ENCODE measurements at regions not wholly inside any gene's neighbourhood (a gene's known extent, or its start where the extent isn't known, plus 50 kb on each side); places are given as distances from the start of the nearest gene placed in this dataset.
"Not testable (repeated sequence)": the region's sequence is repeated elsewhere in the genome, so short reads cannot be mapped to it uniquely, and the experiment has no call there.

DNA sequence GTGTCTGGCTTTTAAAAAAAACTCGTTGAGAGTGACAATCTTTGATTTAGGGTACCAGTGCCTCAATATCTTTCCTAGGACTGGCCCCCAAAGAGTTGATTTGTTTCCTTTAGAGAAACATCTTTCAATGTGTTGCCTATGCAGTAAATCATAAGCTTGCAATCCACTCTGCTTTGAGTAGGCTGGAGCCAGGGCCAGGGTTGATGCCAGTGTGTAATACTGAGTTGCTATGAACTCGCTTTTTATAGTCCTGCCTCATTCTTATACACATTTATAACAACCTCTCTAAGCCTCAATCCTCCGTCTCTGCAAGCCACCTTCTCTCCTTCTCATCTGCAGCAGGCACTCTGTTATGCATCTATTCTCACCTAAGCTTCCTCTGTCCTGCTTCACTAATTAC is 674.9 kb upstream of the POM121L12 start:
- no peak for DNase-seq (ENCODE audit: low read depth, low spot score)

DNA sequence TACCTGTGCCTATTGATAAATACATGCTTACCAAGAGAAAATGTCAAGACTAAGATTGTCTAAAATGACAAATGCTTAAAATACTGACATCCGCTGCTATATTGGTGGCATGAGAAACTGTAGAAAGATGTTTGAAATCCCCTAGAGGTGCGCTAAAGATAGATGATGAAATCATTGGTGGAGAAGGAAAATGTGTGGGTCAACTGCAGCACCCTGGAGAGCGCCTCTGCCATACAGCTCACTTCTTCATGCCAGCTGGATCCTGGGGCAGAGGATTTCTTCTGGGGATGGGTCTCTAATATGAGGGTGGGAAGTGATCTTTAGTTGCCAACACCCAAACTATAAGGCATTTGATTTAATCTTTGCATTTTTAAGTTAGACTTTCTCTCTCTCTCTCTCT is 680.4 kb upstream of the POM121L12 start:
- peak; percentile 47 for DNase-seq (ENCODE audit: low read depth, low spot score)

DNA sequence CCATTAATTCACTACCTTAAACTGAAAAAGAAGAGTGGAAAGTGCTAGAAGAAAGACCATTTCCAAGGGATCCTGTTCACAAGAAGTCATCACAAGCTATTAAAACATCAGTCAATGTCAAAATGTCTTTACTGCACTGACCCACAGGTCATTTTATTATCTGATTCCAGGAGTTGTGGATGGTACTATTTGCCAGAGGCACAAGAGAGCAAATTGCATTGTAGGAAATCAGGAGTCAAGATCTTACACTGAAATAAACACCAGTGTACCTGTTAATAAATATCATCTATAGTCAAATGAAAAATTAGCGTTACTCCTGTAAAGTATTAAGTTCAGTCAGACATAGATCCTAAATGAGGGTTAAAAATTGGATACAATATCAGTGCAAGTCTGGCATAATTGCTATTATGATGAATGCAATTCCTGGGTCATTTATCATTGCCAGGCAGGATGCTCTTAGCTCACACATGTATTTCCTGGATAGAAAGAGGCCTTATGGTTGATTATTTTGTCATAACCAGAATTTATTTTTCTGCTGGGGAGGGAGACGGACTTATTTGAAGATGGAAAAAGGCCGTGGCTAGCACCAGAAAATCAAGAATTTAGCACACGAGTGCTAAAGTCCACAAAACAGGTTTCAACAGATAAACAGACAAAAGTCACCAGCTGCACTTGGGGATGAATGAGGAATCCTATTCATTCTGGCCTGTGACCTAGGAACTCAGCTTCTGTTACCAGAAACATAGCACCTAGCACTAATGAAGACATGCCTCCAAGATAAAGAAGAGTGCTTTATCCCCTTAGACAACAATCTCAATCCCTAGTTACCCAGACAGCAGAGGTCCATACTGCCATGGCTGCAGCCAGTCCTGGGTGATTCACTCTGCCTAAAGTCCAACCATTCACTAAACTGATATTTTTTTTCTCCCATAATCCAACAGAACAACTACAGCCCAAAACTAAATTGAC is 683.1 kb upstream of the POM121L12 start:
- DNase-seq (ENCODE audit: low read depth, low spot score) = no peak

DNA sequence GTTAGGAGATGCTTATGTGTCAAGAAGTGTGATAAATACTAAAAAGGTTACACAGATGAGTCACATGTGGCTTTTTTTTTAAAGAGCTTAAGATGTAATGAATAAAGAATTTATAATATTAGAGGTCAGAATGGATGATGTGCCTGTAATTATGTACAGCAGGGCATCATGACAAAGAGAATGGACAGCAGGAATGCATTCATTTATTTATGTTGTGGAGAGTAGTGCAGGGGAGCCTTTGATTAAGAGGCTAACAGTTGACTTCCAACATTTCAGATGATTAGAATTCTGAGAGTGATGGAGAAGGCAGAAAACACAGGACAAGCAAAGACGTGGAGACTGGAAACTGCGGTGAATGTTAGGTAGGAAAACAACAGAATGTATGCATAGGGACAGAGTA is 691.4 kb upstream of the POM121L12 start:
- DNase-seq (ENCODE audit: low read depth, low spot score) = no peak

DNA sequence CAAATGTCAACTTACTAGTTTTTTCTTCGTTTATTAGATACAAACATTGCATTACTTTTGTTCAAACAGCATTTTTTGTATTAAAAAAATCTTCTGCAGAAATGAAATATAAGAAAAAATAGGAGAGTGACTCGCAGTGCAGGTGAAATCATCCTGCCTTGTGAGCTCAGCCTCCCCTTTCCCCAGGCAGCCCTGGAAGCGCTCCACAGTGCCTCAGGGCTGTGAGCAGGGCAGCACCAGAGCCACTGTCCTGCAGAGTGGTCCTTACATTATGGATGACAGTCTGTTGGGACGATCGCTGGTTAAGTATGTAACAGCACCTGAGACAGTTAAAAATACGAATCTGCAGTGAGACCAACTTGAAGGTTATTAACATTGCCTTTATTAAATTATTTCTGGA is 695.4 kb upstream of the POM121L12 start:
- no peak for DNase-seq (ENCODE audit: low read depth, low spot score)

DNA sequence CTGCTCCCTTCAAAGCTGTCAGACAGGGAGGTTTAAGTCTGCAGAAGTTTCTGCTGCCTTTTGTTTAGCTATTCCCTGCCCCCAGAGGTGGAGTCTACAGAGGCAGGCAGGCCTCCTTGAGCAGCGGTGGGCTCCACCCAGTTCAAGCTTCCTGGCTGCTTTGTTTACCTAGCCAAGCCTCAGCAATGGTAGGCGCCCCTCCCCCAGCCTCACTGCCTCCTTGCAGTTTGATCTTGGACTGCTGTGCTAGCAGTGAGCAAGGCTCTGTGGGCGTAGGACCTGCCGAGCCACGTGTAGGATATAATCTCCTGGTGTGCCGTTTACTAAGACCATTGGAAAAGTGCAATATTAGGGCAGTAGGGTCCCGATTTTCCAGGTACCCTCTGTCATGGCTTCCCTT is 707.1 kb upstream of the POM121L12 start:
- not testable (repeated sequence) for DNase-seq (ENCODE audit: low read depth, low spot score)

DNA sequence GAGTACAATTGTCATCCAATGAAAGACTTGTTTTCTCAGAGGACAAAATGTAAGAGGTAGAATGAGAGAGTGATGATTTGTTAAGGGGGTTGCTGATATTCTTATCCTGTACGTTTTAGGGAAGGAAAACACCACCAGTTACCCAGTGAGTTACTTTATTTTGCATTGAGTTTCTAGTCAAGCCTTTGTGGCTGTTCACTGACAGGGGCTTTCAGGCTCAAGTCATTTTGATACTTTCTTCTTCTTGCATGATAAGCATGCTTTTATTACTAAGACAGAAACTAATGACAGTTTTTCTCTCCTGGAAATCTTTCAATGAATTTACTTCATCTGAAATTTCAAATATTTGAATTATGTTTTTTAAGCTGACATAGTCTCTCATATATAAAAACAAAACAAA is 710.2 kb upstream of the POM121L12 start:
- DNase-seq (ENCODE audit: low read depth, low spot score) = no peak

DNA sequence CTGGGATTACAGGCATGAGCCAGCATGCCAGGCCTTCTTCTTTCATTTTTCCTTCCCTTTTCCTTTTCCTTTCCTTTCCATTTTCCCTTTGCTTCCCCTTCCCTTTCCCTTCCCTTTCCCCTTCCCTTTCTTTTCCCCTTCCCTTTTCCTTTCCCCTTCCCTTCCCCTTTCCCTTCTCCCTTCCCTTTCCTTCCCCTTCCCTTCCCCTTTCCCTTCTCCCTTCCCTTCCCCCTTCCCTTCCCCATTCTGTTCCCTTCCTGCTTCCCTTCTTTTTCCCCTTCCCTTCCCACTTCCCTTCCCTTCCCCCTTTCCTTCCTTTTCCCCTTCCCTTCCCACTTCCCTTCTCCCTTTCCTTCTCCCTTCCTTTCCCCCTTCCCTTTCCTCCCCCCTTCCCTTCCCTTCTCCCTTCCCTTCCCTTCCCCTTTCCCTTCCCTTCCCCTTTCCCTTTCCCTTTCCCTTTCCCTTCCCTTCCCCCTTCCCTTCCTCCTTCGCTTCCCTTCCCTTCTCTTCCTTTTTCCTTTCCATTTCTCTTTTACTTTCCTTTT is 712.2 kb upstream of the POM121L12 start:
- DNase-seq (ENCODE audit: low read depth, low spot score) = no peak

DNA sequence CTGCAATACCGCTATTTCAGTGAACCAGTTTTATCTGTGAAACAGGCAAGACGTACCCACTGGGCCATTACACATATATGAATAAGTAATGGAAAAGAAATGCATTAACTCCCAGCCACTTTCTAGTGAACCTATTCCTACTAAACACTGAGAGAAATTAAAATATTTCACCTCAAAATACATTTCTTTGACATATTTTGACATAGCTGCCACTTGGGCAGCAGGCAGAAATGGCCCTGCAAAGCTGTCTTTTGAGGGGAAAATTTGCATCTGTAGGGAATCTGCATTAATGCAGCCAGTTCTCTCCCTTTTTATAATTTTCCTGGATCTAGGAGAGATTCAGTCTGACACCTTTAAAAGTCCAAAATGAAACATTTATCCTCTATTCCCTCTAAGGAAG is 714.8 kb upstream of the POM121L12 start:
- DNase-seq (ENCODE audit: low read depth, low spot score) = no peak

DNA sequence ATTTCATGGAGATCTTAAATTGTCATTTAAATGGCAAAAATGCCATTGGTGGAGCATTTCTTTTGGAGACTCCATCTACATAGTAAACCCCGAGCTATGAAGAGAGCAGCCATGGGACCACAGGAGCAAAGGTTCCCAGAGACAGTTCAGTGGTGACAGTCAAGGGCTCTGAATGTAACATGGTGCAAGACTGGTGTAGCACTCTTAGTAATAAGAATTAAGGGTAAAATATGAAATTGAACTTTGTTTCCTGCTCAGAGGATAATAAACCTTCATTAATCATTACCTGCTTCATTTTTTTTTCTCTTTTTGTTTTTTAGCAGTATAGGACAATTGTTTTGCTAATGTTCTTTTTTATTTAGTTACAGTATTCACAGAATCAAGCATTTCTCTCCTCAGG is 717.5 kb upstream of the POM121L12 start:
- DNase-seq (ENCODE audit: low read depth, low spot score) = no peak

DNA sequence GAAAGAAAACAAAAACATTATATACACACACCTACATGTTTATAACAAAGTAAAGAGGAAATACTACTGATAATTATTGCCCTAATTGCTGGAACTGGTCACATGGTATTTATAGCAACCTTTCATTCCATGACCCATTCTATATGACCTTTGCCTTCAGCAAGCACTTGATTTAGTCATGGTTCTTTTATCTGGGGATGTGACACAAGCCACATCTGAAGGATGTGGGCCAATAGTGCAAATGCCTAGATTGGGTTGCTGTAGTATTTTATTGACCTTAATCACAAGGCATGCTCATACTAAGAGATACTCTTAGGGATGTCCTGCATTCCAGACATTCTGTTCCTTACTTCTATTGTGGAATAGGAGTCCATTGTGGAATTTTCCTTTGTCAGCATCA is 723.5 kb upstream of the POM121L12 start:
- no peak for DNase-seq (ENCODE audit: low read depth, low spot score)

DNA sequence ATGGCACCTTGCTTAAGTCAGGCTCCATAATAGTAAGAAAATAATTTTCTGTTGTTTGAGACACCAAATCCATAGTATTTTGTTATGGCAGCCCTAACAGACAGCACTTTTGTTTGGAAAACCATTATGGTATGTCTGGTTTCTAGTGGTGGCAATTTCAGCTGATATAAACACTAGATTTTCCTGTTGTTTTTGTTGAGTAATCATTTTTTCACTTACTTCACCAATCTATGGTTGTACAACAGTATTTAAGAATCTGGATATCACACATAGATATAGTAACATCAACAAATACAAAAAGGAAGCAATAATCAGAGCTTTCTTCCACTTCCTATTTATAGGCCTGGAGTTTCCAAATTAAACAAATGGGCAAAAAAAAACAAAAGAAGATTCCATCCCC is 725.8 kb upstream of the POM121L12 start:
- DNase-seq (ENCODE audit: low read depth, low spot score) = no peak

DNA sequence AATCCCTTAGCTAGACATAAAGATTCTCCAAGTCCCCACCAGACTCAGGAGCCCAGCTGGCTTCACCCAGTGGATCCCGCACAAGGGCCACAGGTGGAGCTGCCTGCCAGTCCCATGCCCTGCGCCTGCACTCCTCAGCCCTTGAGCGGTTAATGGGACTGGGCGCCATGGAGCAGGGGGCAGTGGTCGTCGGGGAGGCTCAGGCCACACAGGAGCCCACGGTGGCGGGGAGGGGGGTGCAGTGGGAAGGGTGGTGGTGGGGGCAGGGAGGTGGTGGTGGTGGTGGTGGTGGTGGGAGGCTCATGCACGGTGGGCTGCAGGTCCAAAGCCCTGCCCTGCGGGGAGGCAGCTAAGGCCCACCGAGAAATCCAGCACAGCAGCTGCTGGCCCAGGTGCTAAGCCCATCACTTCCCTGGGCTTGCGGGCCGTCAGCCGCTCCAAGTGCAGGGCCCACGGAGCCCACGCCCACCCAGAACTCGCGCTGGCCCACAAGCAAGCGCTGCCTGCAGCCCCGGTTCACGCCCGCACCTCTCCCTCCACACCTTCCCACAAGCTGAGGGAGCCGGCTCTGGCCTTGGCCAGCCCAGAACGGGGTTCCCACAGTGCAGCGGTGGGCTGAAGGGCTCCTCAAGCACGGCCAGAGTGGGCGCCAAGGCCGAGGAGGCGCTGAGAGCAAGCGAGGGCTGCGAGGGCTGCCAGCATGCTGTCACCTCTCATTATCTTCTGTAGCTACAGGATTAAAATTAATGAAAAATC is 732.5 kb upstream of the POM121L12 start:
- DNase-seq (ENCODE audit: low read depth, low spot score) = no peak

DNA sequence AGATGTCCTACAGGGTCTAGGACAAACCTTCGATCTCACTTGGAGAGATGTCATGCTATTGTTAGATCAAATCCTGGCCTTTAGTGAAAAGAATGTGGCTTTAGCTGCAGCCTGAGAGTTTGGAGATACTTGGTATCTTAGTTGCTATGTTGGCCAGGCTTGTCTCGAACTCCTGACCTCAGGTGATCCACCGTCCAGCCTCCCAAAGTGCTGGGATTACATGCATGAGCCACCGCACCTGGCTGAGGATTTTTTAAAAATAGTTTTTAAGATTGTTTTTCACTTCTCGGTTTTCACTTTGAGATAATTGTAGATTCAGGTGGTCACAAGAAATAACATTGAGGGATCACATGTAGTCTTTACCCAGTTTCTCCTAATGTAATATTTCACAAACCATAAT is 738.3 kb upstream of the POM121L12 start:
- DNase-seq (ENCODE audit: low read depth, low spot score) = no peak

DNA sequence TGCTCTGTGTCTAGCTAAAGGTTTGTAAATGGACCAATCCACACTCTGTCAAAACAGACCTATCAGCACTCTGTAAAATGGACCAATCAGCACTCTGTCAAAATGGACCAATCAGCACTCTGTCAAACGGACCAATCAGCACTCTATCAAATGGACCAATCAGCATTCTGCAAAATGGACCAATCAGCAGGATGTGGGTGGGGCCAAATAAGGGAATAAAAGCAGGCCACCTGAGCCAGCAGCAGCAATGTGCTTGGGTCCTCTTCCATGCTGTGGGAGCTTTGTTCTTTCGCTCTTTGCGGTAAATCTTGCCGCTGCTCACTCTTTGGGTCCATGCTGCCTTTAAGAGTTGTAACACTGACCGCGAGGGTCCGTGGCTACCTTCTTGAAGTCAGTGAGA is 740.5 kb upstream of the POM121L12 start:
- DNase-seq (ENCODE audit: low read depth, low spot score) = no peak

DNA sequence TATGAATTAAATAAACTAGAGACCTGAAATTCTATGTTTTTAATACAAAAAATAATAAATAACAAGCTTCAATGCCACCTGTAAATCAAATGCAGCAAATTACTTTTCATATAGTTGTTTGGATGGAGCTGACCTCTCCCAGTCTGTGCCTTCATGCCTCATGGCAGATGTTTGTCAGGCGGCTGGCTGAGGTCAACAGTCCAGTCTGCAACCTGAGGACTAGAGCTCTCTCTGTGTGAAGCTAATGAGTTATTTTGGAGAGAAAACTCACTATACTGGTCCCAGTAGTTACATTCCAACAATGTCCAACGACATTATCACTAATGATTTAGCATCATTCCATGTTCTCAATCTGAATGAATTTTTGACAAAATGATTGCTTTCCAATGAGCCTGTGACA is 746.2 kb upstream of the POM121L12 start:
- DNase-seq (ENCODE audit: low read depth, low spot score) = no peak

DNA sequence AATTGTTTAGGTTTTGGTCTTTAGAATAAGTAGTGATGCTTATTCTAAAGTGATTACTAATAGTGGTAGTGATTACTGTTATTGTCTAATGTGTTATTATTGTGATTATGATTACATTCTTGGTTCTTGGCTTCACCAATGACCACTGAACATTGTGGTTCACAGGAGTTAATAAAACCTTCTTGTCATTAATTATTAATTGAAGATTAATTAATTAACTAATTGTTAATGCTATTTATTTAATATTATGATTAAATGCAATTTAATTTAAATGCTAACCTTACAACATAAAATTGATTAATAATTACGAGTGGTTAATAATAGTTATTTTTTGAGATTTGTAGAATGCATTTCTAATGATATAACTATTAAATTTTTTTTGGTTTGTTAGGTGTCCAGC is 747.7 kb upstream of the POM121L12 start:
- DNase-seq (ENCODE audit: low read depth, low spot score) = no peak

DNA sequence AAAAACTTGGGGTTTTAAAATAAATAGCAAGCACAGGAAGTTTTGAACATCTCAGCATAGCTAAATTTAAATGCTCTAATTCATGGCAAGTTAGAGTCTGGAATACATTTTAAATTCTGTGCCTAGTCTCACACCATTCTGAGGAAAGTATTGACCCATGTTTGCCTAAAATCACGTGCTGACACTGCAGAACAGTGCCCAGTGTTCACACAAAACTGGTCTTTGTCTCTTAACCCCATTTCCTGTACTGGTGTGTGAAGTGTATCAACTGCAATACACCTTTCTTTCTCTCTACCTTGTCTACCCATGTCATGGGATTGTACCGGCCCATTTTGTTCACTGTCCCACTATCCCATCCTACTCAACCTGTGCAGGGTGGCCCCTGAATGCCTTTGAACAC is 749.7 kb upstream of the POM121L12 start:
- DNase-seq (ENCODE audit: low read depth, low spot score) = no peak

DNA sequence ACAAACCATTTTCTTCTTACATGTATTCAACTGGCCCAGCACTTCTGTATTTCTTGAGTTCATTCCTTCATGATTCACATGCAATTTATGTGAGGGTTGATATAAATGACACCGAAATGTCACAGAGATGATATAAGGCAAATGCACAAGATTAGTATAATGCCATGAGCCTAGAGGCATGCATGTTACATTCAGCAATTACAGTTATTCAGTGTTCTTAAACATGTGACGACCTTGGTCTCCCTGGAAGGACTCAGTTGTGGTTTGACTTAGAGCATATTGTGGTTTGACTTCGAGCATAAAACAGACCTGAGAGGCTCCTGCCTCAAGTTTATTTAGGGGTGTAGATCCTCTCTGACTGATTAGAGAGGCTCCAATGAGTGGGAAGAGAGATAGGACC is 752.1 kb upstream of the POM121L12 start:
- no peak for DNase-seq (ENCODE audit: low read depth, low spot score)

DNA sequence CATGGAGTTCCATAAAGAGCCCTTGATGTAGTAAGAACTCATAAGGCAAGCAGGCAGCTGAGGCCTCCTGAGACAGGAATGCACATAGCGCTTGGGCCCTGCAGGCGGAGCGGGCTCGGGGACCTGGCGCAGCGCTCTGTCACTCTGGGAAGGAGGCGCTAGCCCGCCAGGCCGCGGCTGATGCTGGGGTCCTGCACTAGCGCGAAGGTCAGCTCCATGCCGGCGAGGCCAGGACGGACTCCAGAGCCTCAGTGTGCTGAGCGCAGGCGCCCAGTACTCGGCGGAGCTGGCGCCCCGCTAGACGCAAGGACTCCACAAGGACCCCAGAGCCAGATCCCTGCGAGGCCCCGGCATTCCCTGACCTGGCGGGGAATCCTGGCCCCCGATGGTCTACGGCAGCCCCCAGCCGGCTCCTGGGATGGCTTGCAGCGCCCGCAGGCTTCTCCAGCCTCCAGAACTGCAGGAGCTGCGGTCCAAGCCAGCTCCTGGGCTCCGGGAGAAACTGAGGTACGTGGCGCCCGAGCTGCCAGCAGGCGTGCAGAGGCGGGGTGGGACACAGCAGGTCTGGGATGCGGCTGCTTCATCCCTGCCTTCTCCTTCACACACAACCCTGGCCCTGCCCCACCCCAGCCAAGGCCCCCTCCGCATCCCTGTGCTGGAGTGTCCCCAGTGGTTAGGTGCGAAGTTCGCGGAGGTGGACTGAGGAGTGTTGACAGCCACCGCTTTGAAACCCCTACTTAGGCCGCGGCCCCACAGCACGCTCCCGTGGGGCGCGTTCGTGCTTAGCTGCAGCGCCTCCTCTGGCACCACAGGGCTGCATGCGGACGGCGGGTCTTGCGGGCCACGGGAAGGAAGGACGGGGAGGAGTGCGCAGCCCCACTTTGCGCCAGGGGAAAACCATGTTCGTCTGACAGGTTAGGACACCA is 761.5 kb upstream of the POM121L12 start:
- no peak for DNase-seq (ENCODE audit: low read depth, low spot score)

DNA sequence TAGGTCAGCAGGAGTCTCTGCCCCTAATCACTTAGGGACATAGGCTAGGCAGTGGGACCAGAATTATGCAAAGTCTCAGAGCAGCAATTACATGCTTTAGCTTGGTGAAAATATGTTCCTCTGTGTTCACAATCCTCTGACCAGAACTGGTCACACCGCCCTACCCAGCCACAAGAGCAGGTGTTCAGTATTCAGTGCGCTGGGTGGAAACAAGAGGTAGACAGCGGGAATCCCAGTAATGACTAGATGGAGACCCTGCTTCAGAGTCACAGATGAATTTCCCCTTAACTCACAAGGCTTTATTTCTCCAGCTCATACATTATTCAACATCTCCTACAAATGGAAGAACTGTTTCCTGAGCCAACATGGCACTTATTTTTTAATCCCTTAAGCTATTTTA is 763.7 kb upstream of the POM121L12 start:
- DNase-seq (ENCODE audit: low read depth, low spot score) = no peak

DNA sequence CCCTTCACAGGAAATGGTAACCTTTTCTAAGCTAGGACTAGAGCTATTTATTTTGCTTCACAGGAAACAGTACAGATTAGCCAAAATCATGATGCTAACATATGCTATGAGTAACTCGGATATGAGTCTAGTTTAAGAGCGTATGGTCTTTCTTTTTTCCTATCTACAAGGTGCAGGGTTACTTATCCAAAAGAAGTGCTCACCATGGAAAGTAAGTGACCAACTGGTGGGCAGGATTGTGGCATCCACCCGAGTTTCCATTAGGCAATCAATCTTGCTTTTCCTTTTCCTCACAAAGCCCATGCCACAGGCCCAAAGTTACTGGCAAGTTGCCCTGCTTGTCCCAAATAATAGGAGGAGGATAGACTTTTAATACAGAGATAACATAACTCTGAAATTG is 765.1 kb upstream of the POM121L12 start:
- DNase-seq (ENCODE audit: low read depth, low spot score) = no peak

All from astrocyte of the hippocampus (primary cell).